Fibroblast of lung (primary cell): ENCODE measurements at regions not wholly inside any gene's neighbourhood (a gene's known extent, or its start where the extent isn't known, plus 50 kb on each side); places are given as distances from the start of the nearest gene placed in this dataset.

Source experiments
- CTCF ChIP-seq, 2 donors: IDR thresholded peaks in 1 of 2; conservative IDR thresholded peaks in 1 of 2; 1 replicate in 1 of 2; 2 replicates in 1 of 2; pipeline ENCODE4 v1.5.1; 2011 to 2012; ENCODE audit warnings: low read length in 2 of 2, control low read depth in 1 of 2, inconsistent platforms in 1 of 2, low read depth in 1 of 2, mild to moderate bottlenecking in 1 of 2
- EZH2 ChIP-seq: IDR thresholded peaks from 2 replicates; pipeline ENCODE4 v1.5.1; 2012; ENCODE audit warnings: low read length, control low read depth, mild to moderate bottlenecking; ENCODE audit errors: missing control alignments

- TF ChIP-seq CTCF (conservative IDR thresholded peaks at IDR 0.05 in 1 of 2, IDR thresholded peaks at IDR 0.05 in 1 of 2; ENCODE audit: low read depth in 1 of 2, low read length in 2 of 2) (no peak), EZH2 (no peak)
Measured at GRCh38 chr2:164368896-164369295, 252.4 kb downstream of the GRB14 start.
